ENCODE measurements at regions not wholly inside any gene's neighbourhood (a gene's known extent, or its start where the extent isn't known, plus 50 kb on each side); places are given as distances from the start of the nearest gene placed in this dataset.

GRCh38 chr5:29277642-29278041 is 1915.8 kb upstream of the CDH6 start:
- no peak for FAIRE-seq

More at GRCh38 chr5:29277642-29278041, 1915.8 kb upstream of the CDH6 start:
- no peak overlapping the region for H4K8ac ChIP-seq (ENCODE audit: extremely low read depth, insufficient read depth, low read length)
- ChIA-PET CTCF (ENCODE audit: partially characterized antibody) (interaction anchor here (0.8 kb wide), 1 partner anchor 256 kb away, joined by 3 read pairs; no protein-coding TSS in a partner anchor), POLR2A (ENCODE audit: partially characterized antibody) (no interaction called here)
- H4K20me1 ChIP-seq (replicated peaks in 1 of 2; ENCODE audit: control insufficient read depth in 1 of 2, insufficient read depth in 2 of 2, low read length in 2 of 2), result no peaks in the 10 kb centered on the region
- H4K5ac ChIP-seq (ENCODE audit: insufficient read length, low read depth, low read length), result no peak overlapping the region
- H3K27me3 ChIP-seq (replicated peaks in 1 of 4; ENCODE audit: control insufficient read depth in 3 of 4, extremely low read depth in 1 of 4, insufficient read depth in 3 of 4, low read length in 3 of 4), result no peaks in the 10 kb centered on the region
- H3K36me3 ChIP-seq (ENCODE audit: control insufficient read depth in 2 of 4, insufficient read depth in 4 of 4, low read length in 3 of 4), result no peaks in the 10 kb centered on the region
- no peaks in the 10 kb centered on the region for H3K9me3 ChIP-seq (ENCODE audit: insufficient read depth in 2 of 2, low read depth in 1 of 2, low read length in 1 of 2)
- no peak overlapping the region for H3K56ac ChIP-seq (replicated peaks; ENCODE audit: insufficient read length, low read depth, low read length)
- no peak overlapping the region for H3K9ac ChIP-seq (replicated peaks in 1 of 4; ENCODE audit: extremely low read depth in 1 of 4, low read depth in 3 of 4, low read length in 3 of 4)
- no peaks in the 10 kb centered on the region for H3K79me1 ChIP-seq (ENCODE audit: low read depth, low read length)
- no peak overlapping the region for H2BK5ac ChIP-seq (ENCODE audit: low read depth, low read length)
- no peak overlapping the region for H4K91ac ChIP-seq (replicated peaks; ENCODE audit: insufficient read length, low read length)
- H3K4me1 ChIP-seq (replicated peaks in 1 of 4; ENCODE audit: control insufficient read depth in 3 of 4, insufficient read depth in 4 of 4, low read length in 3 of 4), result no peaks in the 10 kb centered on the region
- no peak for TF ChIP-seq RFX5 (IDR thresholded peaks at IDR 0.05; ENCODE audit: borderline replicate concordance, low read depth, low read length)
- no peak for TF ChIP-seq KDM1A (IDR thresholded peaks at IDR 0.05; ENCODE audit: borderline replicate concordance, low read length)
- TF ChIP-seq CHD2 (IDR thresholded peaks at IDR 0.05; ENCODE audit: low read length), result no peak
- TF ChIP-seq YY1 (IDR thresholded peaks at IDR 0.05; ENCODE audit: low read depth, low read length), result no peak
- no peak for TF ChIP-seq FOSL1 (IDR thresholded peaks at IDR 0.05; ENCODE audit: insufficient read depth, low read depth, low read length)
- TF ChIP-seq EP300 (IDR thresholded peaks at IDR 0.05; ENCODE audit: borderline replicate concordance in 1 of 2, low read depth in 2 of 2, low read length in 2 of 2), result no peak
- TF ChIP-seq CTBP2 (IDR thresholded peaks at IDR 0.05; ENCODE audit: borderline replicate concordance, insufficient read depth, insufficient read length, low read length), result no peak
- TF ChIP-seq HDAC6 (IDR thresholded peaks at IDR 0.05; ENCODE audit: low read depth, low read length), result no peak
- no peak for TF ChIP-seq HDAC2 (IDR thresholded peaks at IDR 0.05; ENCODE audit: borderline replicate concordance in 1 of 2, low read depth in 2 of 2, low read length in 2 of 2)
- H3K14ac ChIP-seq (ENCODE audit: insufficient read length), result no peak overlapping the region
- no peak overlapping the region for H3K4me2 ChIP-seq (ENCODE audit: insufficient read depth in 1 of 2, low read depth in 2 of 2, low read length in 2 of 2)
- H3K23ac ChIP-seq (ENCODE audit: insufficient read length), result no peak overlapping the region
- no peak overlapping the region for H2BK120ac ChIP-seq (replicated peaks; ENCODE audit: low read depth, low read length)
- H2BK12ac ChIP-seq (ENCODE audit: low read depth, low read length), result no peak overlapping the region
- no peak overlapping the region for H2BK20ac ChIP-seq (ENCODE audit: low read length)
- WGBS, 2 experiments (ENCODE audit: extremely low coverage in 1 of 2, insufficient coverage in 1 of 2, insufficient read length in 1 of 2, insufficient replicate concordance in 2 of 2, low coverage in 1 of 2, low lambda C conversion rate in 2 of 2, missing lambda C conversion rate in 1 of 2), result 97% methylated on average over 2 of the region's 2 CpGs; no CpG with 5 or more reads in 1 of the 2 experiments
- no peak overlapping the region for H2BK15ac ChIP-seq (ENCODE audit: low read length)
- no peaks in the 10 kb centered on the region for H3K79me2 ChIP-seq (ENCODE audit: control insufficient read depth in 1 of 2, insufficient read depth in 2 of 2, low read length in 2 of 2)
- H3K4ac ChIP-seq (replicated peaks; ENCODE audit: insufficient read length, low read depth, low read length), result no peak overlapping the region
- H3K23me2 ChIP-seq (ENCODE audit: low read depth, low read length), result no peaks in the 10 kb centered on the region
- H3K27ac ChIP-seq (ENCODE audit: low read depth, low read length), result no peak overlapping the region
- no peak overlapping the region for H2AK5ac ChIP-seq (ENCODE audit: low read depth, low read length)
- H3K18ac ChIP-seq (ENCODE audit: extremely low read depth, low read length), result no peak overlapping the region
- H2AFZ ChIP-seq (ENCODE audit: low read length), result no peak overlapping the region
- H3K4me3 ChIP-seq (ENCODE audit: extremely low read depth in 1 of 4, insufficient read depth in 2 of 4, low read depth in 3 of 4, low read length in 4 of 4), result no peak overlapping the region
- DNase-seq (ENCODE audit: low read depth in 1 of 2, low spot score in 2 of 2), result no peak

Measured in H1 (cell line).